ENCODE measurements at regions not wholly inside any gene's neighbourhood (a gene's known extent, or its start where the extent isn't known, plus 50 kb on each side); places are given as distances from the start of the nearest gene placed in this dataset.
"Not testable (repeated sequence)": the region's sequence is repeated elsewhere in the genome, so short reads cannot be mapped to it uniquely, and the experiment has no call there.

DNA sequence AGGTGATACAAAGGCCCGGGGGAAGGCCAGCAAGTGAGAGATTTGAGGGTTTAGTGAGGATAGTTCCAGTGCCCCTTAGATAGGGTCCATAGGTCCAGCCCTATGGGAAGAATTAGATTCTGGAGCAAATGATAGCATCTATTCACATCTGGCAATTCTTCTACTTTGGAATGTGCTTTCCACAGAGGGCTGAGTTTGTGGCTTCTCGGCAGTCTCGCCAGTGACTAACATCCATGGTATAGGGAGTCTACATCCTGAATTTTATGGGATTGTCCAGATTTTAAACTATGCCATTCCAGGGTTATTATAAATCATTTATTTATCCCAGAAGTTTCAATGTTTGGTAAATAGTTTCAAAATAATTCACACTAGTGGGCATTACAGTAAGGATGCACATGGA is 207.3 kb upstream of the ADO start:
- no peak for DNase-seq

DNA sequence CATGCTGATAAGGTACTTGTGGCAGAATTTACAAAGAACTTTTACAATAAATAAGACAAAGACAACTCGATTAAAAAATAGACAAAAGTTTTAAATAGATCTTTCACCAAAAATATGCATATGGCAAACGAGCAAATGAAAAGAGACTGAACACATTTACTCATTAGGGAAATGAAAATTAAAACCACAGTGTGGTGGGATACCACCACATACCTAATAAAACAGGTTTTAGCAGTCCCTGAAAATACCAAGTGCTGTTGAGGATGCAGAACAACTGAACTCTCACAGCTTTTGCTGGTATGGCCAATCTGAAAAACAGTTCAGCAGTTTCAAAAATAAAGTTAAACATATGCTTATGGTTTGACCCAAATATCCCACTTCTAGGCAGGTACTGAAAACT is 205.4 kb upstream of the ADO start:
- no peak for DNase-seq

DNA sequence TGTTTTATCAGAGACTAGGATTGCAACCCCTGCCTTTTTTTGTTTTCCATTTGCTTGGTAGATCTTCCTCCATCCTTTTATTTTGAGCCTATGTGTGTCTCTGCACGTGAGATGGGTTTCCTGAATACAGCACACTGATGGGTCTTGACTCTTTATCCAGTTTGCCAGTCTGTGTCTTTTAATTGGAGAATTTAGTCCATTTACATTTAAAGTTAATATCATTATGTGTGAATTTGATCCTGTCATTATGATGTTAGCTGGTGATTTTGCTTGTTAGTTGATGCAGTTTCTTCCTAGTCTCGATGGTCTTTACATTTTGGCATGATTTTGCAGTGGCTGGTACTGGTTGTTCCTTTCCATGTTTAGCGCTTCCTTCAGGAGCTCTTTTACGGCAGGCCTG is 198.0 kb upstream of the ADO start:
- DNase-seq = not testable (repeated sequence)

DNA sequence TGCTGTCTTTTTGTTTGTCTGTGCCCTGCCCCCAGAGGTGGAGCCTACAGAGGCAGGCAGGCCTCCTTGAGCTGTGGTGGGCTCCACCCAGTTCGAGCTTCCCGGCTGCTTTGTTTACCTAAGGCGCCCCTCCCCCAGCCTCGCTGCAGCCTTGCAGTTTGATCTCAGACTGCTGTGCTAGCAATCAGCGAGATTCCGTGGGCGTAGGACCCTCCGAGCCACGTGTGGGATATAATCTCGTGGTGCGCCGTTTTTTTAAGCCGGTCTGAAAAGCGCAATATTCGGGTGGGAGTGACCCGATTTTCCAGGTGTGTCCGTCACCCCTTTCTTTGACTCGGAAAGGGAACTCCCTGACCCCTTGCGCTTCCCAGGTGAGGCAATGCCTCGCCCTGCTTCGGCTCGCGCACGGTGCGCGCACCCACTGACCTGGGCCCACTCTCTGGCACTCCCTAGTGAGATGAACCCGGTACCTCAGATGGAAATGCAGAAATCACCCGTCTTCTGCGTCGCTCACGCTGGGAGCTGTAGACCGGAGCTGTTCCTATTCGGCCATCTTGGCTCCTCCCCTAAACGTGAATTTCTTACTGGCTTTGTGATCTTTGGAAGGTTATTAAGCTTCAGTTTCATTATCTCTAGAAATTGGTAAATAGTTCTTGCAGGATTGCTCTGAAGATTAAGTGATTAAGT is 196.2 kb upstream of the ADO start:
- not testable (repeated sequence) for DNase-seq

DNA sequence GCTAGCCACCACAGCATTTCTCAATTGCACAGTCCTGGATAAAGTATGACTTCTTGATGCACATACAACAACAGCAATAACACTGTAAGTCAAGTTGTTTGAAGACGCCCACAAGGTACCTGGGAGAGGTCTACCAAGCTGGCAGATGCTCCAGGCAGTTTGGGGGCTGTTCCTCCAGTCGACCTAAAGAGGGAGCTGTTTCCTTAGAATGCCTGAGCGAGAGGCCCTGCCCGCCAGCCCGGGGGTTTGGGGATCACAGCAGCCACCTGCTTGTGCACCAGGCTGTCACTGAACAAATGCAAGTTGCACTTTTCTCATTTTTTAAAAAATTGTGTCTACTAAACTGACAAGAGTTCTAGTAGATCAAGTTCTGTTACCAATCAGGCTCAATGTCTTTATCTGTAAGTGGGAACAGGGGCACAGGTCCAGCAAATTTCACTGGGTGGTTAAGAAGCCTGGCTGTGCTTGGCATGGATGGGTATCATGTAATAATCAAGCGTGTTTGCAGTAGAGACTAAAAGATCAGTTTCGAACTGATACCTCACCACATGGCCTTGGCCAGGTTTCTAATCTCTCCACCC is 193.8 kb upstream of the ADO start:
- DNase-seq = peak; percentile 39

DNA sequence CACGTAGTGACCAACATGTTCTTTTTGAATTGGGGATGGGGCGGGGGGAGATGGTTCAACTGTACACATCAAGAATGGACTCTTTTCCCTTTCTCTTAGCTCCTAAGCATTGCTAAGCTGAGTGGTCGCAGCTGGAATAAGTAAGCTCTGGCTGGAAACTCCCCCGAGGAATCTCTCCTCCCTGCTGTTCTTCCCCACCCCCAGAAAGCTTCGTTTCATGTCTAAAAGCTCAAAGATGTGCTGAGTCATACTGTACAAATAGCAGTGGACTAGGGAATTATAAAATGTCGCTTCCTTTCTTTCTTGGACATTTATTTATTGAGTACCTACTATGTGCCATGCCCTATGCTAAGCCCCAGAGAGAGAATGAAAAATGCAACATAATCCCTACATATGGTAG is 191.1 kb upstream of the ADO start:
- DNase-seq = no peak

DNA sequence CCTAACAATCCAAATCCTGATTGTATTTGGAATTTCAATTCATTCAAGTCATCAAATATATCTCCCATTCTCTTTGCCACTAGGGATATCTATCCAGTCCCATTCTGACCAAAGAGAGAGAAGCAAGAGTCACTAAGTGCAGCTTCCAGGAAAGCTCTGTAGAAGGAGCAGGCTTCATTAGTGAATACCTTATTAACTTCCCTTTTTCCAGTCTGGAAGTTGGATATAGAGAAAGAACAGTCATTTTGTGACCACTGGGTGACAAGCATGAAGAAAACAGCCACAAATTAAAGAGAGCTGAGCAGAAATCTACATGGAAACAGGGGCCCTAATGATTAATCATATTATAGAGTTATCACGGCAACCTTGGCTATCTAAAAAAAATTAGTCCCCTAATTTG is 190.7 kb upstream of the ADO start:
- DNase-seq = no peak

DNA sequence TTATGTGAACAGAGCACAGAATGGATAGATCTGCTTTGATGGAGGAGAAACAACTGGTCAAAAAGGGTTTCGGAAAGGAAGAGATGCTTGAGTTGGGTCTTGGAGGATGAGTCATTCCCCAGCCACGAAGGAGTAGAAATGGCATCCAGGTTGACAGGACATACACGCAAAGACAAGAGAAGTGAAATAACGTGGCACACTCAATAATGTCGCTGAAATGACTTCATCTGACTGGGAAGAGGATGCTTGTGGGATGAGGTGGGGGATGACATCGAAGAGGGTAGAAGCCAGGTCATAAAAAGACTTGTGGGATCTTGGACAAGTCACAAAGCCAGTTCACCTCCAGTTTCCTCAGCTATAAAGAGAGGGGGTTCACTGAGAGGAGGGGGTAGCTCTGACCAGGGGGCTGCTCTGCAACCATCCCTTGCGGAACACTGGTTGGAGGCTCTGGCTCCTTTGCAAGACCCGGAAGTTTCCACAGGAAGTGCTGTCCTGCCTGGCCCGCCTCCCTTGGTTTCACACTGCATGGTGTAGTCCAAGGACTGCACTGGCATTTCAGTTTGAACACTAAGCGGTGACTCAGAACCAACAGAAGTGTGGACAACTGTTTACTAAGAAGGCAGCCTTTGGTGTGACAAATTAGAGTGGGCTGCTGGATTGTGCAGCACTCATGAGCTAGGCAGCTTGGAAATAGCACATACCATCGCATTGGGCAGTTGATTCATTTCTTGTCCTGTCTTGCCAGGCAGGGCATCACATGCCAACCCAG is 189.9 kb upstream of the ADO start:
- DNase-seq = no peak

DNA sequence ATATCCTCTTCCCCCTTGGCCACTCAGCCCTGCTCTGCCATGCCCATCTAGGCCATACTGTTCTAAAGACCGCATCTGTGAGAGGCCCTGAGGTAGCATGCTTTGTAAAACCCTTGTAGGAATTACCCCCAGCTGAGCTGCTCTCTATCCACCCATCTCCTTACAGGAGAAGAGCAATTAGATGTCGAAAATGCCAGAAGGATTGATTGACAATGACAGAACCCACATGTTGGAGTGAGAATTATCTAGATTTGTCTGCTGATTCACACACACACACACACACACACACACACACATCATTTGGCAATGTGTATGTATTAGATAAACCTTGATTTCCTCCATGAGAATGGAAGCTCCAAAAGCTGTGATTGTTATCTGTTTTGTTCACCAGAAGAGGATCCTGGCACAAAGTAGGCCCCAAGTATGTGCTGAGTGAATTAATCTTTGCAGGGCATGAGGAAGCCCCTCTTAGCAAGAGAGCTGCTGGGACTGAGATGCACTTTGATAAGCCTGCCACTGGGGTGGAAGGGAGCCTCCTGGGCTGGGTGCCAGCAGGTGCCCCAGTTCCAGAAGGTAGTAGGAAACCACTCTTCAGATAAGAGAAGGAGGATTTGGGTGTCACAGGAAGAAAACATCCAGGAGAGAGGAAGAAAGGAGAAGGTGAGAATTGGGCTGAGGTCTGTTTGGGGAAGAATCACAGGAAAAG is 187.5 kb upstream of the ADO start:
- DNase-seq = no peak

DNA sequence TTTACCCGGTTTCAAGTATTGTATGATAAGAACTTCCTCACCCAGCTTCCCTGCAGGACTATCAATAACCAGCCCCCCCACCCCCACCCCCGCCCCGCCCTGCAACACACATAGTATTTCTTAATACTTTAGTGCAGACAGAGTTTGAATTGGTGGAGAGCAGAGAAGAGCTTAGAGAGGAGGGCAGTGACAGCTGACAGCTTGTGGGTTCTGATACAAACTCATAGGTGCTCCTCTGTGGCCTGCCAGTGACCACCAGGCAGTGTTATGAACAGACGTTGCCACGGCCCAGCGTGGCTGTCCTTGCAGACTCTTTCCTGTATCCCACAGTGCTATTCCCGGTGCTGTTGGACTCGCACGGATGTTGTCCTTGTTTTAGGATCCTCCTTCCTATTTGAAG is 186.9 kb upstream of the ADO start:
- no peak for DNase-seq

DNA sequence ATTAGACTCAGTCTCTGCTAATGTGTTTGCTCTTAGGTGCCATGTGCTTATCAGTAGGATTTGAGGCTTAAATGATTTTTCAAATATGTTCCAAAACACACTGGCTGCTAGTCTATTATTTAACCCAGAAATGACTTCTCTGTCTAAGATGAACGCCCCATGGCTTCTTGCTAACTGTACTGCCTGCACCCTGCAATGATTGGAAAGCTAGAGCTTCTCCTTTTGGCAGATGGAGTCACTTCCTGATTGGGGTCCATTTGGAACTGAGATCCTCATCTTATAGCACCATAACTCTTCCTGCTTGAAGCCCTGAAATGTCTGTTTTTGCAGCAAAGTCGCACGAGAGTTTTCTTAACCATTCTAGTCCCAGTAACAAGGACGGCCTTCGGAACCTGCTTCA is 186.5 kb upstream of the ADO start:
- no peak for DNase-seq

DNA sequence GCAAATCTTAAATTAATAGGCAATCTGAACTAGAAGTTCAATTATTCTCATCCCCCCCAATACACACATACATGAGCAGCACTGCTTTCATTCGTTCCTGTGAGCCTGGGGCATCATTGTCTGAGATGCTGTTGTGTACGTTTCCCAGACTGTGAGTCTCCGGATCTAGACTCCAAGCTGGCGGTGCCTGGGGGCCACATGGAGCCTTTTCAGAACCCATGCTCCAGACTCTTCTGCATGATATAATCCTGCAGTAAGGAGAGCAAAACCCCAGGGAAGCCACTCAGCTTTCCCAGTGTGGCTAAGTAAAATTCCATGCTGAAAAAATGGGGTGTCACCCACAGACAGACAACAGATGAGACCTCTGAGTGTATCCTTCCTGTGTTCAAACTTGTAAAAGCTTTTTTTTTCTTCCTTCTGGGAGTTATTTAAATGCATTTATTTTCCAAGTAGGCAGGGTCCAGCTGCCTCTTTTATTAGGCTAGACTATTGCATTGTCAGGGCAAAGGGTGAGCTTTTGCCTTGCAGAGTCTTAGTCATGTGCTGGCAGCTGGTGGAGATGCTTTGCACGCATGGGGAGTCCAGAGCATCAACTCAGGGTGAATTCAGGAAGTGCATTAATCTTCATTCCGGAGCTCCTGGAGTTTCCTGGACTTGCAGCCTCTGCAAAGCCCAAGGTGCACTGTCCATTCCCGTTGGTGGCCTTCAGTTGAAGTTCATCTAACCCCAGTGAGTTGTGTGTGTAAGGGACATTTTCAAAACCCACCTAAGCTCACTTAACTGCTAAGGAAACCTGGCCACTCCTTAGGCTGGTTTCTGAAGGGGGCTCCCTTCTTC is 185.7 kb upstream of the ADO start:
- no peak for DNase-seq

DNA sequence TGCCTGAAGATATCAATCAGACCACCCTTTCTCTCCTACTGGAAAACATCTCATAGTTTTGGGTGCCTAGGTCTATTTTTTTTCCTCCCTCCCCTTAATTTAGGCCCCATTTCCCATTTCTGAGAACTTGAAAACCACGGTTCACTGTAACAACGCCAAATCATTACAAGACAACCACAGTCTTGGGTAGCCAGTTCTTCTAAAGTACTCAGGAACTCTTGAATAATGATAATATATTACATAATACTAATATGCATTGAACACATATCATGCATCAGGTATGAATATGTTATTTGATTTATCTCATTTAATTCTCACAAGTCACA is 185.1 kb upstream of the ADO start:
- DNase-seq = no peak

DNA sequence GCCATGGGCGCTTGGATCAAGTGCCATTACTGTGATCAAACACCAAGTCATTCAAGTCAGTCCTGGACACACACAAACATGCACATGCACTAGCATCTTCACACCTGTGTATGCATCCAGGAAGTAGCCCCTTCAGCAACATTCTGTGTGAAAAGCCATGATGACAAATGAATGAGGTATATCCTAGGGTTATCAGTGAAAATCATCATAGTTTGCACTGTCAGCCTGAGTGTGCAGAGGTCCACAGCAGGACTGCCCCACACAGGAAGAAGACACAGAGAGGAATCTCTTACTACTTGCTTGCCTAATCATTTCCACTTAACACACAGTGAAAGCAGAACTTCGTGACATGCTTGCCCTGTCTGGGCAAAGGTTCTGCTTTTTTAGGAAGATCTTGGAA is 184.0 kb upstream of the ADO start:
- no peak for DNase-seq

DNA sequence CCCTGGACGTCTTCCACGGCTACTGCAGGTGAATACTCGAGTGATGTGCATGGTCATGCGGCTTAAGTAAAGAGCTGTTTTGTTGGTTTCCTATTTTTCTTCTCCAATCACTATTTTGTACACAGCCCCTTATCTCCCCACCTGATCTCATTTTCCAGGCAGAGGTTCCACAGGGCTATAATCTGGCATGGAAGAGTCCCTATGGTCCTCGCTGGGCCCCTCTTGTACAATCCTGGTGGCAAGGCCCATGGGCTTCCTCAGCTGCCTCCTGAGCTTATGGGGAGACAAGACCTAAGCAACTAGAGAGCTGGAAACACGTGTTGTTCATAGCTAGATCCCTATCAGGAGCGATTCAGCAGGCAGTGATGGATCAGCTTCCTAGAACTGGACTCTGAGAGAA is 181.3 kb upstream of the ADO start:
- DNase-seq = no peak

DNA sequence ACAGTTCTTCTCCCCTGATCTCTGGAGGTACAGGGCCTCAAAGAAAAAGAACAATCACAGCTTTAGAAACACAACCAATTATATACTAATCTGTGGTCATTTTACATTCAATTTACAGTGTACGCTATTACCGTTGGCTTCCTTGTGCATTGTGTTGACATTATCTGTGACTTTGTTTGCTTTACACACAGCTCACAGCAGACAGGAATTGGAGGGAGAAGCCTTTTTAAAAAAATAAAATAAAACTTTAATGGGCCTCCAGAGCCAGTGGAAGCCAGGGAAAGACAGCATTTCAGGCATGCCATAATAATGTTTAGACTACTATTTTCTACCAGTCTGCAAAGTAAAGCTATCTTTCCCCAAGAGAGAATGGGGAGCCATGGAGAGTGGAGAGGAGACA is 179.0 kb upstream of the ADO start:
- no peak for DNase-seq

DNA sequence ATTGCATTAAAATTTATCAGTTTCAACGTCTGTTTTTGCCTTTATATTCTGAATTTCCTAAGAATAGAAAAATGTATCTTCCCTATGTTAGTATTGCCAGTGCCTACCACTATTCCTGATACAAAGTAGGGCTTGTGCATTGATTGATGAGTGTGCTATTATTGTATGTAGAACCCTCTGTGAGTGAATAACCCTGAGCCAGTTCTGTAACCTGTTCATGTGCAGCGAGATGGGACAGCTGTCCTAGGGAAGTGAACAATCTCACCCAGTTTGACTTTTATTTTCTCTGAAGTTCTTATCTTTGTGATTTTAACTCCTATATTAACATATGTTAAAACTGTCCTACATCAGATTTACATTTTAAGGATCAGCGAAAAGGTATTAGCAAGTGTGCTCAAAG is 178.4 kb upstream of the ADO start:
- no peak for DNase-seq

DNA sequence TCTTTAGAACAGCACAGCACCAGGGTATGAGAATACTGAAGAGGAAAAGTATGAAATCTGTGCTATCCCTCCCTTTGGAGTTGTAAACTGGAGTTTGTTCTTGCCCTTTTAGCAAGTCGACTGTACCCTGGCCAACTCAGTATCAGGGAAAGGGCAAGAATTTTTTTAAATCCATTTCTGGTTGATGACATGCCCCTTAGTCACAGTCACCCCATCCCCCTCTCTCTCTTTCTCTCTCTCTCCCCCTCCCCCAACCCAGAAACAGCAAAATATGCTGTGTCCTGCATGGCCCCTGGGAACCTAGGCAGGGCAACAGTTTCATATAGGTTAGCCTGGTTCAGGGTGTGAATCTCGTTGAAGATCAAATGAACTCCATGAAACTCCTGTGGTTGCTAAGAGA is 177.7 kb upstream of the ADO start:
- no peak for DNase-seq

DNA sequence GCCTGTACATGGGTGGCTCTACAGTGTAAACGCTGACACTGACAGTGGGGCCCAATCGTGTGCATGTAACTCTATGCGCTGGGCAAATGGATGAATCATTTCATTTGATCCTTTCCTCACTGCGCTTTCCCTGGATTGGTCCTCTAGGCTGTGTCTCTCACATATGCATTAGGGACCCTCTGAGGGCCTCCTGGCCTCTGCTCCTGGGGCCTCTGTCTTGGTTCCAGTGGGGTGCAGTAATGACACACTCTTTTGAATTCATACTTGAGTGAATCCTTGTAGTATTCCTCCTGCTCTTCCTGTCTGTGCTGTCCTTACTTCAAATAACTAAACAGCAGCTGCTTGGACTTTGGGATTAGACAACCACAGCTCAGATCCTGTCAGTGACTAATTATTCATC is 176.5 kb upstream of the ADO start:
- DNase-seq = no peak

DNA sequence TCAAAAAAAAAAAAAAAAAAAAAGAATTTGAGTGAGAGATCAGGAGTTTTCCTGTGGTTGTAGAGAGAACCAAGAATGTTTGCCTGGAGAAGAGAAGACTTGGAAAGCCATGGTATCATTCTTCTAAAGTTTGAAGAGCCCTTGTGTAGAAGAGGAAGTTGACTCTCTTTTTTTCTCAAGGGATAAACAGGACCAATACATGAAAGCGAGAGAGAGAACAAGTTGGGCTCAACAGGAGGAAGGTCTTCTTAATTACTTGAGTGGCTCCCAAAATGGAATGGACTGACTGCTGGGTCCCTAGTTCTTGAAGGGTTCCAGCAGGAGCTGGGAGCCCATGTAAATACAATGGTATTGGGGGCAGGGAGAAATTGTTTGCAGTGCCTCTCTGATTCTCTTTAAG is 173.3 kb upstream of the ADO start:
- DNase-seq = no peak

DNA sequence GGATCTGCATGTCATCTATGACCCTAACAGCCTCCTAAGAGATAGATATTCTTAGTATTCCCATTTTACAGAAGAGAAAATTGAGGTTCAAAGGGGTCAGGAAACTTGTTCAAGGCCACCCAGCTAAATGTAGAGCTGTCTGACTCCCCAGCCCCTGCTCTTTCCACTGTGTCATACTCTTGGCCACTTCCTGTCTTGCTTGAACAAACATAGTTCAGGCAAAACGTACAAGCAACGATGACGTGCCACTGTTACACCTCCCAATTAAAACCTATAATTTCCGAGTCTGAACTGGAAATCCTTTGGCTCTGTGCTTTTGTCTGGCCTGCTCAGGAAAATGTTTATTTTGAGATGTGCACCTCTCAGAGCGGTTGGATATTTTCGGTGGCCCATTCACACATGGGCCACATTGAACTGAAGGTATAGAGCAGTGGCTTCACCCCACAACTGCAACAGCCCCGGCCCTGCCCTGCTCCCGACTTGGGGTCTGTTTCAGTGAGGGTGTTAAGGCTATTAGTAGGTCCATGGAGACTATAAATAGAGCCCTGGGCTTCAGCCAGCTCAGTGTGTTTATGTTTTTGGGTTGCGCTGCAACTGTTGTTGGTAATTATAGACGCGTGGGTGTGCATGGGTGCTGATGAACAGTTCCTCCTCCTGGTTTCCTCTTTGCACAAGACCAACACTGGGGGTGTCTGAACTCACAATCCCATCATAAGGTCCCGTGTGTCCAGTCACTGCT is 172.3 kb upstream of the ADO start:
- DNase-seq = no peak

DNA sequence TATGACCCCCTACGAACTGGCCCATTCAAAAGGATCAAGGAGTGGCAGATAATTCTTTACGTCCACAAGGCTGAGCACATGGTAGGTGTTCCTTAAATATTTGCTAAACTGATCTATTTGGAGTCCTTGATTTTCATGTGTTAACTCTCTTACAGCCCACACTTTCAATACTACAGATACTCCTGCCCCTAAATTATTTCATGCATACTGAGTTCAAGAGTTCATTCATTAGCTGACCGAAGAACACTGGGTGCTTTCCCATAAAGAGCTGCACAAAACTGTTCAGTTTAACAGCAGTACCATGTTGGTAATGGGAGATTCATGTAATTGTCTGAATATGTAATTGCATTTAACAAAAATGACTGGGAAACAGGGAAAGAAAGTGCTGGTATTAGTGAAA is 170.5 kb upstream of the ADO start:
- no peak for DNase-seq
